OCI-LY7 (cell line): ENCODE measurements at regions not wholly inside any gene's neighbourhood (a gene's known extent, or its start where the extent isn't known, plus 50 kb on each side); places are given as distances from the start of the nearest gene placed in this dataset.

ENCODE experiments used
- EZH2phosphoT487 ChIP-seq: fragments of 200-600 bp; sonication (generic); IDR thresholded peaks from 2 replicates; pipeline ENCODE4 v1.6.1; 2018; ENCODE audit warnings: low read depth, borderline replicate concordance, mild to moderate bottlenecking, mixed run types, antibody characterized with exemption, low read length, moderate library complexity, mixed read lengths
- TF ChIP-seq, protein P1 (sequence below): fragments of 200-600 bp; sonication (generic); conservative IDR thresholded peaks from 2 replicates; pipeline ENCODE4 v1.5.1; 2014; ENCODE audit warnings: mild to moderate bottlenecking, antibody characterized with exemption, low read length, moderate library complexity, mixed read lengths

DNA sequence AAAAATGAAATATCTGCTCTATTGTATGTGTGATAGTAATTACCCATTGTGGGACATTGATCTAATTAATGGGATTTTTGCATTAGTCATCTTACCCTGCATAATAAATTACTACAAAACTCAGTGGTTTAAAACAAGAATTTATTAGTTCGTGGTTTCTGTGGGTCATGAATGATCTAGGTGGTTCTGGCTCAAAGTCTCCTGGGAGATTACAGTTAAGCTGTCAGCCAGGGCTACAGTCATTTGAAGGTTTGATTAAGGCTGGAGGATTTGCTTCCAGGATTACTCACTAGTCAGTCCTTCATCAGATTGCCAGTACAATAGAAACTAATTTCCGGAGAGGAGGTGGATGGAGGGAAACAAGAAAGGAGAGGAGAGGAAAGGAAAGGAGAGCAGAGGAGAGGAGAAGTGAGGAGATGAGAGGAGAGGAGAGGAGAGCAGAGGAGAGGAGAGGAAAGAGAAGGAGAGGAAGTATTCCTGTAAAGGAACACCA lies 60.4 kb upstream of the TNFSF4 start:
- TF ChIP-seq, protein P1, sequence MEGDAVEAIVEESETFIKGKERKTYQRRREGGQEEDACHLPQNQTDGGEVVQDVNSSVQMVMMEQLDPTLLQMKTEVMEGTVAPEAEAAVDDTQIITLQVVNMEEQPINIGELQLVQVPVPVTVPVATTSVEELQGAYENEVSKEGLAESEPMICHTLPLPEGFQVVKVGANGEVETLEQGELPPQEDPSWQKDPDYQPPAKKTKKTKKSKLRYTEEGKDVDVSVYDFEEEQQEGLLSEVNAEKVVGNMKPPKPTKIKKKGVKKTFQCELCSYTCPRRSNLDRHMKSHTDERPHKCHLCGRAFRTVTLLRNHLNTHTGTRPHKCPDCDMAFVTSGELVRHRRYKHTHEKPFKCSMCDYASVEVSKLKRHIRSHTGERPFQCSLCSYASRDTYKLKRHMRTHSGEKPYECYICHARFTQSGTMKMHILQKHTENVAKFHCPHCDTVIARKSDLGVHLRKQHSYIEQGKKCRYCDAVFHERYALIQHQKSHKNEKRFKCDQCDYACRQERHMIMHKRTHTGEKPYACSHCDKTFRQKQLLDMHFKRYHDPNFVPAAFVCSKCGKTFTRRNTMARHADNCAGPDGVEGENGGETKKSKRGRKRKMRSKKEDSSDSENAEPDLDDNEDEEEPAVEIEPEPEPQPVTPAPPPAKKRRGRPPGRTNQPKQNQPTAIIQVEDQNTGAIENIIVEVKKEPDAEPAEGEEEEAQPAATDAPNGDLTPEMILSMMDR, result no peak
- TF ChIP-seq EZH2phosphoT487, result no peak
